WTC11 (cell line): ENCODE measurements at regions not wholly inside any gene's neighbourhood (a gene's known extent, or its start where the extent isn't known, plus 50 kb on each side); places are given as distances from the start of the nearest gene placed in this dataset.

Experiments used
- CREM ChIP-seq: sonication (generic); formaldehyde crosslinking; IDR thresholded peaks from 2 replicates; pipeline ENCODE4 v1.8.1; 2022; ENCODE audit warnings: mild to moderate bottlenecking, missing genetic modification reagents, moderate library complexity
- IRF2 ChIP-seq: sonication (generic); formaldehyde crosslinking; IDR thresholded peaks from 2 replicates; pipeline ENCODE4 v1.8.0; 2022; ENCODE audit warnings: low read depth, missing genetic modification reagents, borderline replicate concordance
- JUN ChIP-seq: sonication (generic); formaldehyde crosslinking; IDR thresholded peaks from 2 replicates; pipeline ENCODE4 v1.8.0; 2023; ENCODE audit warnings: mild to moderate bottlenecking, missing genetic modification reagents
- KAT7 ChIP-seq: sonication (generic); formaldehyde crosslinking; IDR thresholded peaks from 2 replicates; pipeline ENCODE4 v1.8.1; 2023; ENCODE audit warnings: missing genetic modification reagents, mild to moderate bottlenecking, borderline replicate concordance
- NFE2L1 ChIP-seq: sonication (generic); formaldehyde crosslinking; IDR thresholded peaks from 2 replicates; pipeline ENCODE4 v1.8.1; 2023; ENCODE audit warnings: missing genetic modification reagents
- ZNF121 ChIP-seq: sonication (generic); formaldehyde crosslinking; IDR thresholded peaks from 2 replicates; pipeline ENCODE4 v1.8.0; 2023; ENCODE audit warnings: missing genetic modification reagents
- ZNF232 ChIP-seq: sonication (generic); formaldehyde crosslinking; IDR thresholded peaks from 2 replicates; pipeline ENCODE4 v1.8.0; 2022; ENCODE audit warnings: mild to moderate bottlenecking, missing genetic modification reagents
- ZNF317 ChIP-seq: sonication (generic); formaldehyde crosslinking; IDR thresholded peaks from 2 replicates; pipeline ENCODE4 v1.8.1; 2023; ENCODE audit warnings: low read depth, mild to moderate bottlenecking, moderate library complexity, missing genetic modification reagents, borderline replicate concordance
- TF ChIP-seq, protein P1 (sequence below): fragments of 200-600 bp; IDR thresholded peaks from 2 replicates; pipeline ENCODE4 v1.8.0; 2022; ENCODE audit warnings: antibody characterized with exemption
- TF ChIP-seq, protein P2 (sequence below): sonication (generic); formaldehyde crosslinking; conservative IDR thresholded peaks from 2 replicates; pipeline ENCODE4 v1.8.1; 2022; ENCODE audit warnings: mild to moderate bottlenecking, missing genetic modification reagents
- TF ChIP-seq, protein P3 (sequence below): fragments of 250-450 bp; sonication (Bioruptor Pico); IDR thresholded peaks from 2 replicates; pipeline ENCODE4 v1.8.0; 2021; ENCODE audit warnings: mild to moderate bottlenecking
- TF ChIP-seq, protein P4 (sequence below): sonication (generic); formaldehyde crosslinking; IDR thresholded peaks from 2 replicates; pipeline ENCODE4 v1.8.1; 2023; ENCODE audit warnings: mild to moderate bottlenecking, missing genetic modification reagents, moderate library complexity
- TF ChIP-seq, protein P5 (sequence below): sonication (generic); formaldehyde crosslinking; IDR thresholded peaks from 2 replicates; pipeline ENCODE4 v1.8.0; 2023; ENCODE audit warnings: mild to moderate bottlenecking, missing genetic modification reagents

DNA sequence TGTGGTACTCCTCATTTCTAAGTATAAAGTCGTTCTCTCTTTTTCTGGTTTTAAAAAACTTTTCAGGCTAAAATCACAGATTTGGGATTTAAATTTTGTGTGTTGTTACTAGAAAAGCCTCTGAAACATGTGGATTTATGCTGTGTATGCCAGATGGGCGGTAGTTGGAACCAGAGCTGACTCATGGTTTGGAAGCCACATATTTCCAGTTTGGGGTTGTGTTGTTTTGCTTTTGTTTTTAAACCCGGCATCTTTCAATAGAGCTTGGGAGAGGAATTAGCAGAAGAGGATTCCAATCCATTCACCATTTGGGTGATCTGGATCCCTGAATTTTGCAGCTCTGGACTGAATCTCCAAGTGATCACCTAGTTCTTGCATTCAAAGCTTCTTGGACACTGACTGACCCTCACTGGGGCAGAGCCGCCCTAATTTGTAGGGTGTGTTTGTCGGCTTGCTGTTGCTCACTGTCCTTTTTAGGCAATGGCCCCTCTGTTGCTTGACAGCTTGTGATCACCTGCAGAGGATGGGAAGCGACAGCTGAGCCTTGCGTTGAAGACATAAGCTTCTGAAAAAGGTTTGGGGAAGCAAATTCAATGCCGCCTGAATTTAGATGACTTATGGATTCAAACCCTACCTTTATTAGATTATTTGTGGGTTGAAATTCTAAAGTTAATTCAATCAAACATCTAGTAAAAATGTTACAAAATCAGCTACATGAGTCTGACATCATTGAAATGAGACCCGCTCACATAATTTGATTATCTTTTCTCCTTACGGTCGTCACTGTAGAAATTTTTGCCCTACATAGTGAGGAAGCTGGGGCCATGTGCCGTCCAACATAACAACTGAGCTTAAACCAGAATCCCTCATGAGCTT lies 79.9 kb upstream of the CD83 start:
- TF ChIP-seq, protein P1, sequence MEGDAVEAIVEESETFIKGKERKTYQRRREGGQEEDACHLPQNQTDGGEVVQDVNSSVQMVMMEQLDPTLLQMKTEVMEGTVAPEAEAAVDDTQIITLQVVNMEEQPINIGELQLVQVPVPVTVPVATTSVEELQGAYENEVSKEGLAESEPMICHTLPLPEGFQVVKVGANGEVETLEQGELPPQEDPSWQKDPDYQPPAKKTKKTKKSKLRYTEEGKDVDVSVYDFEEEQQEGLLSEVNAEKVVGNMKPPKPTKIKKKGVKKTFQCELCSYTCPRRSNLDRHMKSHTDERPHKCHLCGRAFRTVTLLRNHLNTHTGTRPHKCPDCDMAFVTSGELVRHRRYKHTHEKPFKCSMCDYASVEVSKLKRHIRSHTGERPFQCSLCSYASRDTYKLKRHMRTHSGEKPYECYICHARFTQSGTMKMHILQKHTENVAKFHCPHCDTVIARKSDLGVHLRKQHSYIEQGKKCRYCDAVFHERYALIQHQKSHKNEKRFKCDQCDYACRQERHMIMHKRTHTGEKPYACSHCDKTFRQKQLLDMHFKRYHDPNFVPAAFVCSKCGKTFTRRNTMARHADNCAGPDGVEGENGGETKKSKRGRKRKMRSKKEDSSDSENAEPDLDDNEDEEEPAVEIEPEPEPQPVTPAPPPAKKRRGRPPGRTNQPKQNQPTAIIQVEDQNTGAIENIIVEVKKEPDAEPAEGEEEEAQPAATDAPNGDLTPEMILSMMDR: no peak
- TF ChIP-seq JUN: no peak
- TF ChIP-seq, protein P2, sequence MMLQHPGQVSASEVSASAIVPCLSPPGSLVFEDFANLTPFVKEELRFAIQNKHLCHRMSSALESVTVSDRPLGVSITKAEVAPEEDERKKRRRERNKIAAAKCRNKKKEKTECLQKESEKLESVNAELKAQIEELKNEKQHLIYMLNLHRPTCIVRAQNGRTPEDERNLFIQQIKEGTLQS: no peak
- TF ChIP-seq, protein P3, sequence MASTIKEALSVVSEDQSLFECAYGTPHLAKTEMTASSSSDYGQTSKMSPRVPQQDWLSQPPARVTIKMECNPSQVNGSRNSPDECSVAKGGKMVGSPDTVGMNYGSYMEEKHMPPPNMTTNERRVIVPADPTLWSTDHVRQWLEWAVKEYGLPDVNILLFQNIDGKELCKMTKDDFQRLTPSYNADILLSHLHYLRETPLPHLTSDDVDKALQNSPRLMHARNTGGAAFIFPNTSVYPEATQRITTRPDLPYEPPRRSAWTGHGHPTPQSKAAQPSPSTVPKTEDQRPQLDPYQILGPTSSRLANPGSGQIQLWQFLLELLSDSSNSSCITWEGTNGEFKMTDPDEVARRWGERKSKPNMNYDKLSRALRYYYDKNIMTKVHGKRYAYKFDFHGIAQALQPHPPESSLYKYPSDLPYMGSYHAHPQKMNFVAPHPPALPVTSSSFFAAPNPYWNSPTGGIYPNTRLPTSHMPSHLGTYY (CRISPR knock-in tag): no peak
- TF ChIP-seq, protein P4, sequence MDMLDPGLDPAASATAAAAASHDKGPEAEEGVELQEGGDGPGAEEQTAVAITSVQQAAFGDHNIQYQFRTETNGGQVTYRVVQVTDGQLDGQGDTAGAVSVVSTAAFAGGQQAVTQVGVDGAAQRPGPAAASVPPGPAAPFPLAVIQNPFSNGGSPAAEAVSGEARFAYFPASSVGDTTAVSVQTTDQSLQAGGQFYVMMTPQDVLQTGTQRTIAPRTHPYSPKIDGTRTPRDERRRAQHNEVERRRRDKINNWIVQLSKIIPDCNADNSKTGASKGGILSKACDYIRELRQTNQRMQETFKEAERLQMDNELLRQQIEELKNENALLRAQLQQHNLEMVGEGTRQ (CRISPR knock-in tag): no peak
- no peak for TF ChIP-seq IRF2 (CRISPR knock-in tag)
- no peak for TF ChIP-seq CREM (CRISPR knock-in tag)
- TF ChIP-seq ZNF317 (CRISPR knock-in tag): no peak
- no peak for TF ChIP-seq KAT7 (CRISPR knock-in tag)
- no peak for TF ChIP-seq ZNF121 (CRISPR knock-in tag)
- TF ChIP-seq, protein P5, sequence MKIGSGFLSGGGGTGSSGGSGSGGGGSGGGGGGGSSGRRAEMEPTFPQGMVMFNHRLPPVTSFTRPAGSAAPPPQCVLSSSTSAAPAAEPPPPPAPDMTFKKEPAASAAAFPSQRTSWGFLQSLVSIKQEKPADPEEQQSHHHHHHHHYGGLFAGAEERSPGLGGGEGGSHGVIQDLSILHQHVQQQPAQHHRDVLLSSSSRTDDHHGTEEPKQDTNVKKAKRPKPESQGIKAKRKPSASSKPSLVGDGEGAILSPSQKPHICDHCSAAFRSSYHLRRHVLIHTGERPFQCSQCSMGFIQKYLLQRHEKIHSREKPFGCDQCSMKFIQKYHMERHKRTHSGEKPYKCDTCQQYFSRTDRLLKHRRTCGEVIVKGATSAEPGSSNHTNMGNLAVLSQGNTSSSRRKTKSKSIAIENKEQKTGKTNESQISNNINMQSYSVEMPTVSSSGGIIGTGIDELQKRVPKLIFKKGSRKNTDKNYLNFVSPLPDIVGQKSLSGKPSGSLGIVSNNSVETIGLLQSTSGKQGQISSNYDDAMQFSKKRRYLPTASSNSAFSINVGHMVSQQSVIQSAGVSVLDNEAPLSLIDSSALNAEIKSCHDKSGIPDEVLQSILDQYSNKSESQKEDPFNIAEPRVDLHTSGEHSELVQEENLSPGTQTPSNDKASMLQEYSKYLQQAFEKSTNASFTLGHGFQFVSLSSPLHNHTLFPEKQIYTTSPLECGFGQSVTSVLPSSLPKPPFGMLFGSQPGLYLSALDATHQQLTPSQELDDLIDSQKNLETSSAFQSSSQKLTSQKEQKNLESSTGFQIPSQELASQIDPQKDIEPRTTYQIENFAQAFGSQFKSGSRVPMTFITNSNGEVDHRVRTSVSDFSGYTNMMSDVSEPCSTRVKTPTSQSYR (CRISPR knock-in tag): no peak
- TF ChIP-seq NFE2L1 (CRISPR knock-in tag): no peak
- TF ChIP-seq ZNF232: no peak
